Endothelial cell of umbilical vein (primary cell): ENCODE measurements at regions not wholly inside any gene's neighbourhood (a gene's known extent, or its start where the extent isn't known, plus 50 kb on each side); places are given as distances from the start of the nearest gene placed in this dataset.

ENCODE experiments used
- BruUV-seq: library from RNA; stranded (reverse); fragments of 400-500 nt; replicated peaks from 2 replicates; lab custom pipeline; 2021; lab: Mats Ljungman, UMichigan
- CTCF ChIA-PET: fragments of 300-600, 350-600 bp; sonication (Branson Sonifier 250); formaldehyde crosslinking; loops from one replicate; lab custom pipeline; 2021; ENCODE audit warnings: antibody characterized with exemption, inconsistent platforms; lab: Charles Lee
- POLR2A ChIA-PET: fragments of 300-600, 350-600 bp; sonication (Branson Sonifier 250); formaldehyde crosslinking; loops from one replicate; lab custom pipeline; 2021; ENCODE audit warnings: antibody characterized with exemption, inconsistent platforms; lab: Charles Lee
- DNase-seq: peaks from one replicate; pipeline ENCODE4 v3.0.0-alpha.2; 2011; ENCODE audit warnings: low read depth, low spot score
- FAIRE-seq: peaks from 2 replicates; lab custom pipeline; 2011; peaks lifted over from hg19 to GRCh38; lab: Jason Lieb, UNC
- H2AFZ ChIP-seq: 2 replicates; pipeline ENCODE4 v1.6.0; 2012; ENCODE audit warnings: low read depth, low read length, control low read depth, inconsistent platforms
- H3K27ac ChIP-seq: 2 replicates; pipeline ENCODE4 v1.5.1; 2011; ENCODE audit warnings: low read depth, mild to moderate bottlenecking, control low read depth, low read length, moderate library complexity; ENCODE audit not compliant: insufficient read depth
- H3K27me3 ChIP-seq, 2 experiments: 2 replicates each; pipeline versions ENCODE4 v1.6.0 to v1.6.1; 2011; ENCODE audit warnings: low read length in 2 of 2, mixed read lengths in 1 of 2; ENCODE audit not compliant: control insufficient read depth in 2 of 2, insufficient read depth in 2 of 2
- H3K36me3 ChIP-seq, 2 experiments: 2 replicates in 1 of 2; 3 replicates in 1 of 2; pipeline ENCODE4 v1.5.1; 2011; ENCODE audit warnings: low read length in 2 of 2, mild to moderate bottlenecking in 1 of 2, moderate library complexity in 1 of 2; ENCODE audit not compliant: control insufficient read depth in 2 of 2, insufficient read depth in 2 of 2; ENCODE audit errors: extremely low read depth in 1 of 2
- H3K4me1 ChIP-seq: 3 replicates; pipeline ENCODE4 v1.5.1; 2011; ENCODE audit warnings: mild to moderate bottlenecking, low read length; ENCODE audit not compliant: control insufficient read depth, insufficient read depth; ENCODE audit errors: extremely low read depth
- H3K4me2 ChIP-seq: 2 replicates; pipeline ENCODE4 v1.6.1; 2011; ENCODE audit warnings: low read length, control low read depth, mixed read lengths; ENCODE audit not compliant: insufficient read depth
- H3K4me3 ChIP-seq, 3 experiments: fragments of 200-600 bp in 1 of 3; sonication (generic), shearing (Covaris generic) in 1 of 3; replicated peaks in 1 of 3; 2 replicates each; pipeline ENCODE4 v1.5.1; 2011 to 2016; ENCODE audit warnings: control low read depth in 3 of 3, low read length in 3 of 3, mild to moderate bottlenecking in 2 of 3, inconsistent platforms in 1 of 3, low read depth in 1 of 3, moderate library complexity in 1 of 3; ENCODE audit not compliant: insufficient read depth in 1 of 3
- H3K79me2 ChIP-seq: 2 replicates; pipeline ENCODE4 v1.6.0; 2012; ENCODE audit warnings: low read length, inconsistent platforms; ENCODE audit not compliant: control insufficient read depth, insufficient read depth
- H3K9ac ChIP-seq: replicated peaks from 2 replicates; pipeline ENCODE3; 2011; ENCODE audit warnings: low read length, control low read depth; ENCODE audit not compliant: insufficient read depth; ENCODE audit errors: extremely low read depth
- H3K9me1 ChIP-seq: replicated peaks from 3 replicates; pipeline ENCODE4 v1.6.0; 2011; ENCODE audit warnings: mild to moderate bottlenecking, low read length; ENCODE audit not compliant: control insufficient read depth, insufficient read depth; ENCODE audit errors: extremely low read depth
- H3K9me3 ChIP-seq: replicated peaks from 2 replicates; pipeline ENCODE4 v1.5.1; 2012; ENCODE audit warnings: low read length, inconsistent platforms; ENCODE audit not compliant: control insufficient read depth, insufficient read depth
- H4K20me1 ChIP-seq: replicated peaks from 2 replicates; pipeline ENCODE3; 2011; ENCODE audit warnings: mild to moderate bottlenecking, low read length; ENCODE audit not compliant: control insufficient read depth, insufficient read depth; ENCODE audit errors: extremely low read depth
- CTCF ChIP-seq, 2 donors: IDR thresholded peaks; 1 replicate in 1 of 2; 2 replicates in 1 of 2; pipeline ENCODE4 v1.5.1; 2011; ENCODE audit warnings: low read length in 2 of 2, mild to moderate bottlenecking in 2 of 2, moderate library complexity in 2 of 2, control low read depth in 1 of 2, inconsistent platforms in 1 of 2, low read depth in 1 of 2; ENCODE audit not compliant: insufficient read depth in 1 of 2; ENCODE audit errors: extremely low read depth in 1 of 2
- EZH2 ChIP-seq: IDR thresholded peaks from 2 replicates; pipeline ENCODE4 v1.6.1; 2012; ENCODE audit warnings: borderline replicate concordance, low read depth, mild to moderate bottlenecking, moderate library complexity, low read length, inconsistent platforms; ENCODE audit not compliant: severe bottlenecking
- FOS ChIP-seq: IDR thresholded peaks from 2 replicates; pipeline ENCODE4 v1.6.1; 2011; ENCODE audit warnings: mild to moderate bottlenecking, low read length, moderate library complexity, borderline replicate concordance; ENCODE audit not compliant: insufficient read depth
- GATA2 ChIP-seq: IDR thresholded peaks from 2 replicates; pipeline ENCODE4 v1.7.0; 2011; ENCODE audit warnings: low read depth, mild to moderate bottlenecking, moderate library complexity, mixed read lengths, low read length; ENCODE audit not compliant: insufficient read length, insufficient read depth
- JUN ChIP-seq: IDR thresholded peaks from 2 replicates; pipeline ENCODE4 v1.6.1; 2011; ENCODE audit warnings: borderline replicate concordance, low read depth; ENCODE audit not compliant: insufficient read length, insufficient read depth
- MYC ChIP-seq: IDR thresholded peaks from one replicate; pipeline ENCODE4 v1.6.1; 2011; ENCODE audit warnings: mild to moderate bottlenecking, low read depth, low read length
- POLR2A ChIP-seq: IDR thresholded peaks from 2 replicates; pipeline ENCODE4 v1.6.1; 2012; ENCODE audit warnings: low read depth, mild to moderate bottlenecking, control low read depth, low read length
- POLR2AphosphoS5 ChIP-seq: IDR thresholded peaks from 2 replicates; pipeline ENCODE4 v1.6.1; 2012; ENCODE audit warnings: low read depth, mild to moderate bottlenecking, control low read depth, low read length, moderate library complexity; ENCODE audit not compliant: insufficient read depth
- dilution Hi-C: fragments of 300-500 bp; cut with MboI; formaldehyde crosslinking; loops from one replicate; pipeline ENCODE4 v1.15.0; 2019; ENCODE audit warnings: low sequenced_read_pairs; ENCODE audit not compliant: extremely low pct_ligation_motif_present
- intact Hi-C: fragments of 100-400 bp; cut with micrococcal nuclease; formaldehyde crosslinking; loops from one replicate; pipeline ENCODE4 v1.10.0; 2022
- TF ChIP-seq, protein P1 (sequence below): IDR thresholded peaks from 2 replicates; pipeline ENCODE4 v1.6.1; 2011; ENCODE audit not compliant: insufficient read depth, insufficient read length

- FAIRE-seq: no peak
- dilution Hi-C loops: no loop called here
- no TSS peak for BruUV-seq
Measured at GRCh38 chr6:44772838-44773237, 385.3 kb downstream of the CDC5L start.

More at GRCh38 chr6:44772838-44773237, 385.3 kb downstream of the CDC5L start:
- H3K4me2 ChIP-seq: no peak overlapping the region
- DNase-seq: no peak
- TF ChIP-seq POLR2A: no peak
- no peak for TF ChIP-seq JUN
- no peak for TF ChIP-seq POLR2AphosphoS5
- TF ChIP-seq CTCF (IDR thresholded peaks at IDR 0.05; ENCODE audit: extremely low read depth in 1 of 2, insufficient read depth in 1 of 2, low read depth in 1 of 2, low read length in 2 of 2): no peak
- no peak for TF ChIP-seq GATA2
- no peak for TF ChIP-seq MYC
- TF ChIP-seq, protein P1, sequence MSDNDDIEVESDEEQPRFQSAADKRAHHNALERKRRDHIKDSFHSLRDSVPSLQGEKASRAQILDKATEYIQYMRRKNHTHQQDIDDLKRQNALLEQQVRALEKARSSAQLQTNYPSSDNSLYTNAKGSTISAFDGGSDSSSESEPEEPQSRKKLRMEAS: no peak
- TF ChIP-seq FOS: no peak
- TF ChIP-seq EZH2: no peak
- no peaks in the 10 kb centered on the region for H3K4me1 ChIP-seq
- POLR2A ChIA-PET: no interaction called here
- H3K36me3 ChIP-seq: no peaks in the 10 kb centered on the region
- H3K4me3 ChIP-seq: no peak overlapping the region
- intact Hi-C loops: no loop called here
- H3K9ac ChIP-seq: no peak overlapping the region
- H2AFZ ChIP-seq: no peak overlapping the region
- CTCF ChIA-PET: no interaction called here
- H3K9me1 ChIP-seq: no peaks in the 10 kb centered on the region
- H3K27ac ChIP-seq: no peak overlapping the region
- no peaks in the 10 kb centered on the region for H3K27me3 ChIP-seq
- H4K20me1 ChIP-seq: no peaks in the 10 kb centered on the region
- H3K9me3 ChIP-seq: no peaks in the 10 kb centered on the region
- no peaks in the 10 kb centered on the region for H3K79me2 ChIP-seq
